Stomach smooth muscle (tissue), 2 donors: ENCODE measurements at regions not wholly inside any gene's neighbourhood (a gene's known extent, or its start where the extent isn't known, plus 50 kb on each side); places are given as distances from the start of the nearest gene placed in this dataset.

Source experiments
- H3K27ac ChIP-seq: one replicate; pipeline ENCODE4 v1.7.0; 2013; ENCODE audit warnings: mild to moderate bottlenecking, low read length, inconsistent platforms
- H3K27me3 ChIP-seq, 2 donors: one replicate each; pipeline ENCODE4 v1.7.0; 2013; ENCODE audit warnings: low read length in 2 of 2; ENCODE audit not compliant: insufficient read depth in 2 of 2, control insufficient read depth in 1 of 2
- H3K36me3 ChIP-seq, 2 donors: one replicate each; pipeline ENCODE4 v1.7.0; 2013; ENCODE audit warnings: low read length in 2 of 2; ENCODE audit not compliant: control insufficient read depth in 2 of 2, insufficient read depth in 2 of 2
- H3K4me1 ChIP-seq: one replicate; pipeline ENCODE4 v1.7.0; 2013; ENCODE audit warnings: low read length; ENCODE audit not compliant: control insufficient read depth, insufficient read depth
- H3K4me3 ChIP-seq, 2 donors: one replicate each; pipeline ENCODE4 v1.7.0; 2013; ENCODE audit warnings: low read length in 2 of 2
- H3K9ac ChIP-seq, 2 donors: one replicate each; pipeline ENCODE4 v1.7.0; 2013; ENCODE audit warnings: low read length in 2 of 2, mild to moderate bottlenecking in 1 of 2
- H3K9me3 ChIP-seq, 2 donors: one replicate each; pipeline ENCODE4 v1.7.0; 2013; ENCODE audit warnings: low read length in 2 of 2; ENCODE audit not compliant: control insufficient read depth in 2 of 2
- donor health status: healthy.
- donor health status: Pancreatic carcinoma.

DNA sequence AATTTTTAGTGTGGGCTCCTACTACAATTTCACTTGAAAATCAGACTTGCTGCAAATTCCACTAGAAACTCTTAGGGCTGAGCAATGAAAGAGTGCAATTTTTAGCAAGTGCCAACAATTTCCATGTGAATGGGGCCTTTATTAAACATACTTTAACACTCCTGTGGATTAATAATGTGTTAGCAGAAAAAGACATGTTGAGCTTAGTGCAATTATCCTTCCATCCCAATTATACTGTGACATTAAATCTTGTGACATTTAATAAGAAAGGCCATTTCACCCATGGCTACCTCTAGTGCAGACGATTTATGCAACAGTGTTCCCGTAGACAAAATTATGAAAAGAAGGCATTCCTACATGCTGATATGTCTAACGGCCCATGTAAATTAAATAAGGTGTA lies 639.7 kb downstream of the STK39 start:
- no peaks in the 10 kb centered on the region for H3K27me3 ChIP-seq
- no peaks in the 10 kb centered on the region for H3K4me1 ChIP-seq
- H3K4me3 ChIP-seq = no peak overlapping the region
- H3K9me3 ChIP-seq = no peaks in the 10 kb centered on the region
- H3K27ac ChIP-seq = no peak overlapping the region
- no peaks in the 10 kb centered on the region for H3K36me3 ChIP-seq
- H3K9ac ChIP-seq = no peak overlapping the region

DNA sequence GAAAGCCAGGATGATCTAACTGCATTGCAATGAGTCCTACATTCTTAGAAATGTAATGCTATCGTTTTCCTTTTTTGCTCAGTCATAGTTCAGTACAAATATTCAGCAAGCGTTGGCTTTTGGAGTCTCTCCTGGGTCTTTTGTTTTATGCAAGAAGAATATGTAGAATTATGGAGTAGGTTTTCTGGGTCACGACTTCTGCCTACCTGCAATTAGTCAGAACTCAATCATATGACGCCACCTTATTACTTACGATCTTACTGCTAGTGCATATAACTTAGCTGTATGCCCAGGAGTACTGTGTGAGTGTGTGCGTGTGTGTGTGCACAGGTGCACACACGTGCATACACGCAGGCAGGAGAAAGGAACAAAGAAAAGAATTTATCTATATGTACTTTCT lies 640.2 kb downstream of the STK39 start:
- Histone ChIP-seq H3K9me3 (no peaks in the 10 kb centered on the region), H3K4me1 (no peaks in the 10 kb centered on the region), H3K36me3 (no peaks in the 10 kb centered on the region), H3K9ac (no peak overlapping the region), H3K27ac (no peak overlapping the region), H3K27me3 (no peaks in the 10 kb centered on the region), H3K4me3 (no peak overlapping the region)

DNA sequence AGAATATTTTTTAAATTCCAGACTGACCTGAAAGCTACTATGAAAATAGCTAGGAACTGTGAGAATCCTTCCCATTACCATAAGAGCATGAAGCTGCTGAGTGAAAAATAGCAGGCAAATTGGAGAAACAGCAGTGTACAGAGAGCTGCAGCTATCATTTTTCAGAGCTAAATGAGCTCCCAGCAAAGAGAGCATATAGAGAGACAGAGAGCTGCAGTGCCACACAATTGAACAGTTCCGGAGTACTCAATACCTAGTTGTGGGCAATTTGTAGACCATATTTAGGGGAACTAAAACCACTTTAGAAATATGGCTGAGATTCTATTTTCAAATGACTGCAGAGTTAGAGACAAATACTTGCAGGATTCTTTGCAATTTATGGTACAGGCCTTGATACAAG lies 645.3 kb downstream of the STK39 start:
- Histone ChIP-seq H3K9me3 (no peaks in the 10 kb centered on the region), H3K4me3 (no peak overlapping the region)

DNA sequence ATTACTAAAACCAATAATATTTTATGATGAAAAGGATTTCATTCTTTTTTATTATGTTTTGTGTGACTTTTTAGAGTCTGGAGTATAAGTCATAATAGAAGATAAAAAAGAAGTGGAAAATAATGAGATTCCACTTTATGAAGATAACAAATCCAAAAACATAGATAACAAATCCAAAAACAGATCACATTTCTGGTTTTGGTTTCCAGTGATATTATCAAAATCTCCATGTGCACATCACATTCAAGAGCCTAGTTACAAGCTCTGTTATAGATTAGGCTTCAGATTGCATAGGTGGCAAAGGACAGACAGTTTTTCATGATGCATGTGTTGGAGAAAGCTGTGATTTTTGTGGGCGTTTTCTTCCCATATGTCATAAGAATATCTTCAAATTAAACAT lies 648.2 kb downstream of the STK39 start:
- H3K36me3 ChIP-seq = no peaks in the 10 kb centered on the region
- no peak overlapping the region for H3K4me3 ChIP-seq
- H3K27ac ChIP-seq = no peak overlapping the region
- H3K27me3 ChIP-seq = no peaks in the 10 kb centered on the region
- no peaks in the 10 kb centered on the region for H3K9me3 ChIP-seq
- no peak overlapping the region for H3K9ac ChIP-seq
- H3K4me1 ChIP-seq = no peaks in the 10 kb centered on the region

More for the DNA sequence above, 645.3 kb downstream of the STK39 start:
- Histone ChIP-seq H3K27ac (no peak overlapping the region), H3K9ac (no peak overlapping the region), H3K4me1 (no peaks in the 10 kb centered on the region), H3K27me3 (no peaks in the 10 kb centered on the region), H3K36me3 (no peaks in the 10 kb centered on the region)

DNA sequence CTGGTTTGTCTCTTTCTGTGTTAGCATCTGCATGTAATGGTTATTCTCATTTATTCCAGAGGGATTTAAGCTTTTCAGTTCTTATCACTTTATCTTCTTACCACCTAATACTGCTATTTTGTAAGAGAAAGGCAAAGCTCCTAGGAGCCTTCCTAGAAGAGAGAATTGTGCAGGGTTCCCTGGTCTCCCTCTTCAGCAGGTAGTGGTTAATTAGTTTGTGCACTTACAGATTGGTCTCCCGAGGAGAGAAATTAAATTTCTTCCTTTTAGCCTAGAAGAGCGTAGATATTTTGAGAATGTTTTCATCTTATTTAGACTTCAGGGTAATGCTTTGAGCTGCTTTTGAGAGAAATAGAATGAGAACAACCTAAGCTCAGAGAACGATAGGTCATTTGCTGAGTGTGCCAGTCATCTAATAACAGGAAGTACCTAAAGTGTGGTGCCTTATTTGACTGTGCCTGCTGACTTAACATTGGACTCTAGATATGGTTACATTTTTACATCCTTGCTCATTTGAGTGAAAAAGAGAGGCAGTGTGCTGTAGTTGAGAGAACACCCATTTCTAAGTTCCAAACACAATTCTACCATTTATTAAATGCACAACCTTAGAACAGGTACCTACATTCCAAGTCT lies 651.4 kb downstream of the STK39 start:
- Histone ChIP-seq H3K4me1 (no peaks in the 10 kb centered on the region), H3K9me3 (no peaks in the 10 kb centered on the region), H3K27me3 (no peaks in the 10 kb centered on the region), H3K4me3 (no peak overlapping the region), H3K36me3 (no peaks in the 10 kb centered on the region), H3K27ac (no peak overlapping the region), H3K9ac (no peak overlapping the region)

DNA sequence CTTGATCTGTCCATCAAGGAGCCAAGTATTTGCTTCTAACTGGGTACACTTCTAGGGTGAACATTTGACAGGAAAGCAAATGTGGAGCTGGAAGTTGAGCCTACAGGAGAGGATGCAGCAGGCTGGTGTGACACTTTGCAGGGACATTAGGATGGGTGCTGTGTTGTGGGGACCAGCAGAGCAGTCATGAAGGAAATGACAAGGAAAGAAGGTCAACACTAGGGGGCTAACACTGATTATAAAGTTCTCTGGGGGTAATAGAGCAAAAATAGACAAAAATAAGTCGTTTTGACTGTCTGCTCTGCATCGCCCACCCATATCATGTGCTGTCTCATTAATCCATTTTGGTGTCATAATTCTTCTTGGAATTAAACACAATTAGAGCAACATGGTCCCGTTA lies 652.4 kb downstream of the STK39 start:
- Histone ChIP-seq H3K36me3 (no peaks in the 10 kb centered on the region), H3K4me3 (no peak overlapping the region), H3K9me3 (no peaks in the 10 kb centered on the region), H3K27me3 (no peaks in the 10 kb centered on the region), H3K9ac (no peak overlapping the region), H3K27ac (no peak overlapping the region), H3K4me1 (no peaks in the 10 kb centered on the region)

DNA sequence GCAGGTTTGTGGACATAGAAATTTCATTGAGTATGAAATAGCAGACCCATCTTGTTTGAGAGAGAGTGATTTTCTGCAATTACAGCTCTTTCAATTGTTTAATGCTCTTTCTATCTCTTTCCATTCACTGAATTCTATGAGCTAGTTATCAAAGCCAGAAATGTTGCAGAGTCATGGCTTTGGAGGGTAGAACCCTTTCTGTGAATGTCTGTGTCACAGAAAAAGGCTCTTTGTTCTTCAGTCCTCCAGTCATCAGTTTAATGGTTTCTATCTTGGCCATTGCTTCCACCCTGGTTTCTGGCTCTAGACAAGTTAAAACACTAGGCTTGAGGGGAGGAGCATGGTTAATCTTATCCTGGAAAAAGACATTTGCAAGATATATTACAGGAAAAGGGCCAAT lies 655.0 kb downstream of the STK39 start:
- H3K4me1 ChIP-seq = no peaks in the 10 kb centered on the region
- H3K36me3 ChIP-seq = no peaks in the 10 kb centered on the region
- no peaks in the 10 kb centered on the region for H3K9me3 ChIP-seq
- no peak overlapping the region for H3K9ac ChIP-seq
- H3K27ac ChIP-seq = no peak overlapping the region
- no peaks in the 10 kb centered on the region for H3K27me3 ChIP-seq
- no peak overlapping the region for H3K4me3 ChIP-seq

DNA sequence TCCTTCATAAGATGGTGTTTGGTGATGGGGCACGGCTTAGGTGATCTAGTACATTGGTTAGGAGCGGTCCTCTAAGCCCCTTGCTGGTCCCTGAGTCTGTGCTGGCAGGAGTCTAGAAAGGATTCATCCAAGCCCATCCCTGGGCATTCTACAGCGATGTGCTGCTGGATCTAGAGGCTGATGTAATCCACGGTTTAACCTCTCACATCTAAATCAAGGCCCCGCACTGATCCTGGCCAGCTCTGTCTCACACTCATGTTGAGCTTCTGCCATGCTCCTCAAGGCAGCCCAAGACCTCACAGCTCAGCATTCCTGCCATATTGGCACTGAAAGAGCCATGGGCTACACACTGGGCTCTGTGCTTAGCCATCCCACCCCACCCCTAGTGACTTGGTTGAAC lies 664.8 kb downstream of the STK39 start:
- Histone ChIP-seq H3K4me1 (no peaks in the 10 kb centered on the region), H3K27ac (no peak overlapping the region), H3K9ac (no peak overlapping the region), H3K9me3 (no peaks in the 10 kb centered on the region), H3K4me3 (no peak overlapping the region), H3K36me3 (no peaks in the 10 kb centered on the region), H3K27me3 (no peaks in the 10 kb centered on the region)

DNA sequence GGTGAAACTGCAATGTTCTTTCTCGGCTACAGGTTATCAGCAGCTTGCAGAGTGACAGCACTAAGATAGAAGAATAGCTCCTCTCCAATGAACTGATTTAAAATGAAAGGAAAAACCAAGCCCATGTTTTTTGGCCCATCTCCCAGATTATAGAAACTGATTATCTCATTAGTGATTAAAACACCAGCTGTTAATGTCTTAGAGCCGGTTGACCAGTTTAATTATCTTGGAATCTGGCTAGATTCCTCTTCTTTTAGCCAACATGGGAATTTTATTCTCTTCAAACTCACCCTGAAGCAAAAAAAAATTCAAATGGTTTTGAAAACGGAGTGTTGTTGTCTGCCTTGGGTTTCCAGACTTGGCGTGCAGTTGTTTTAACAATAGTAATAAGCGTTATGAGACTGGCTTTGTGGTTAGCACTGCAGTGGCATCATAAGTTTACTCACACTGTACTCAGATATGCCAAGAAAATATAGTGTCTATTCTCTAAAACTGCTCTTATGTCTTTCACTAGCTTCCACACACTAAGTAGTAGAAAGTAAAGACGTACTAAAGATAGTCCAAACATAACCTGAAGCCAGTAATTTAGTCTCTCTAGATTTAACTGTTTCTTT lies 665.3 kb downstream of the STK39 start:
- no peak overlapping the region for H3K4me3 ChIP-seq
- H3K36me3 ChIP-seq = no peaks in the 10 kb centered on the region
- no peaks in the 10 kb centered on the region for H3K4me1 ChIP-seq
- no peak overlapping the region for H3K27ac ChIP-seq
- H3K27me3 ChIP-seq = no peaks in the 10 kb centered on the region
- no peaks in the 10 kb centered on the region for H3K9me3 ChIP-seq
- H3K9ac ChIP-seq = no peak overlapping the region

DNA sequence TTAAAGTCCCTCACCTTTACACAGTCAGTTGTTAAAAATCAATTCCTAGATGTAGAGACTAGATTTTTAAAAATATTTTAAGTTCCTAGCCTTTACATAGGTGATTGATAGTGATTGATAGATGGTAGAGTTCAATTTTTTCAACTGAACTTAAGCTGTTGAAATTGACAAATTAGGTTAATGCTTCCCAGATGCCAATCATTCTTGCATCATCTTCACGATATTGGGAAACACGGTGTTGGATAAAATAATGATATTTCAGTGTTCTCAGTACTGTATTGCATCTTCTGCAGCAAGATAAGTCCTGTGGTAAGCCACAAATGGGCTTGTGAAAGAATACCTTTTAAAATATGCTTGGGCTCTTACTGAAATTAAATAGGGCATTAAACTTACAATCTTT lies 667.6 kb downstream of the STK39 start:
- Histone ChIP-seq H3K9me3 (no peaks in the 10 kb centered on the region), H3K4me1 (no peaks in the 10 kb centered on the region), H3K36me3 (no peaks in the 10 kb centered on the region), H3K9ac (no peak overlapping the region), H3K27ac (no peak overlapping the region), H3K27me3 (no peaks in the 10 kb centered on the region), H3K4me3 (no peak overlapping the region)

DNA sequence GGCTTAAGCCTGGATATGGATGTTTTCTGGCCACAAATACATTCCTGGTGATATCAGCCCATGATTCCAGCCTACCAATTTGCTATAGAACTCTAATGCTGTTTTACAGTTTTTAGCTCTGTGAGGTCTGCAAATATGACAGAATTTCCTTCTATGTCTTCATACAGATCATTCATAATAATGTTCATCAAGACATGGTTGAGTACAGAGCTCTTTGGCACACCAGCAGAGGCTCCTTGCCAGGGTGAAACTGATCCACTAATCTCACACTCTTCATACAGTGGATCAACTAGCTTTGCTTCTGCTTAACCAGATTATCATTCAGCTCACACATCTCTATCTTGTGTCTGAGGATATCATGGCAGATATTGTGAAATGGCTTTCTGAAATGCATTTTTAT lies 672.1 kb downstream of the STK39 start:
- Histone ChIP-seq H3K27ac (no peak overlapping the region), H3K9me3 (no peaks in the 10 kb centered on the region), H3K9ac (no peak overlapping the region), H3K27me3 (no peaks in the 10 kb centered on the region), H3K36me3 (no peaks in the 10 kb centered on the region), H3K4me1 (no peaks in the 10 kb centered on the region), H3K4me3 (no peak overlapping the region)
